Right ventricle myocardium superior (tissue), 1 donor: ENCODE measurements at regions not wholly inside any gene's neighbourhood (a gene's known extent, or its start where the extent isn't known, plus 50 kb on each side); places are given as distances from the start of the nearest gene placed in this dataset.

ENCODE experiments used
- ATAC-seq: fragments of 200-7000 bp; cut with Tn5 transposase; one replicate; pipeline ENCODE4 v1.9.1; 2020; ENCODE audit warnings: mild to moderate bottlenecking; ENCODE audit not compliant: poor library complexity
- DNase-seq: peaks from one replicate; pipeline ENCODE4 v3.0.0-alpha.2; 2020
- intact Hi-C: fragments of 100-400 bp; cut with DNase I; formaldehyde crosslinking; loops from one replicate; pipeline ENCODE4 v1.11.2; 2022
- donor health status: DM: no; HTN: yes; CAD: no; lungs with severe emphysema.

DNA sequence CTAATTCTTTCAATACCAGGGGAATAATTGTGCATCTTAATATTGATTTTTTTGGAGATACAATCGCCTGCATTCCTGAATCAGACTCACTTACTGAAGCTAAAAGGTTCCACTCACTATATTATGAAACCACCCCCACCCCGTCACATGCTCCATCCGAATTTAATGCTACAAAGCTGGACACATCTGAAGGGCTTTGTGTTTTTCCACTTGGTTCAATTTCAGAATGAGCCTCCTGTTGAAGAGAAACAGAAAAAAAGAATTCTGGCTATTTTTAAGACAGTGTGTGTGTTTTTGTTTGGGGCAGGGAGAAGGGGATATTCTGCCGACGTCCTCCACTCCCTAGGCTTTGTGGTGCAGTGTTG, 165.5 kb upstream of the TBX20 start:
- intact Hi-C loops: no loop called here
- ATAC-seq (no peak), DNase-seq (no peak)

- intact Hi-C loops: no loop called here
- ATAC-seq: no peak
- peak; percentile 51 for DNase-seq
Measured at GRCh38 chr7:35418716-35419390, 165.0 kb upstream of the TBX20 start.

DNA sequence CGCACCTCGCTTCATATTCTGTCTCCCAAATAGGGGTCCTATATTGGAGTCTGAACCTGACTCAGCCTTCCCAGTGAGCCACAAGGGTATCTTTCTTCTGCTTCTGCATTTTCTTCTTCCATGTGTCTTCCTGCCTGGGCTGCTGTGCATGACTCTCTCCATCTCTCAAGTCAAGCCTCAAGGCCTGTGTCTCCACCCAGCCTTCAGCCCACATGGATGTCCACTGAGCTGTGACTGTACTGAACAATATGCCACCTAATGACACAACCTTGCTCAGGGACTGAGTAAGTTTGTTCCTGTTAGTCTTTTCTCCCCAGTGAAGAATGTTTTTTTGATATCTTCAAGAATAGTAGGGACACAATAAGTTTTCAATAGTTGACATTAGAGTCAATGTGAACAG, 162.7 kb upstream of the TBX20 start:
- no peak for ATAC-seq
- intact Hi-C loops: no loop called here

DNA sequence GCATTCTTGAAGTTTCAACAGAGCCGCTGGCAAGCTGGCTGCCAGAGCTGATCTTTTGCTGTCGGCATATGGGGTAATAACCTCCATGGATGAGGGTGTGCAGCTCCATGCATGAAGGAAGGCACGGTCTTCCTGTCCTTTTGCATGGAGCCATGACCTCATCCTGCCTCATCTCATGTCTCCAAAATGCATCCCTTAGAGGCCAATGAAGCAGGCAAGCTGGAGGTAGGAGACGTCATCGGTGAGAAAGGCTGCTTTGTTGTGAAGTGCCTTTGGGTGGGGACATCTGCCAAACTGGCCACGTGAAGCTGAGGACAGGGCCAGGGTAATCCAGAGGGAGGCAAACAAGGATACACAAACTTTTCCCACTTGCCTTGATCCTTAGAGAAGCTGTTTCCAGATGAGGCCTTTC, 161.5 kb upstream of the TBX20 start:
- intact Hi-C loops: no loop called here
- DNase-seq: peak; percentile 88
- ATAC-seq: peak; percentile 84

More for the DNA sequence above, 162.7 kb upstream of the TBX20 start:
- DNase-seq: no peak

DNA sequence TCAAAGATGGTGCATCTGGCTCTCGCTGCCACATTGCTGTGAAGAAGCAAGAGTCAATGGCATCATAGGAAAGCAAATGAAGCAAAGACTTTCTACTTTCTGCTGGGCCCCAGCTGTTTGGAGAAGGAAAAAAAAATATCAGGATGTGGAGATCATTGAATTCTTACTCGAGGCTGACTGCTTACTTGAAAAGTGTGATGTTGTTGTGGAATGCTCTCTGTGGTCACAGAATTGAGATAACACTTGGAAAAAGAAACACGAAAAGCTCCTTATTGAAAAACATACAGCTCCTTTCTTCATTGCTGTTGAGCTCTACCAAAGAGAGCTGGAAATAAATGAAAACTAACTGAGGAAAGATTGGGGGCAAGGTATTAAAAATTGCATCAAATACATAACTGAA, 157.4 kb upstream of the TBX20 start:
- intact Hi-C loops: no loop called here
- no peak for DNase-seq

GRCh38 chr7:35405461-35405860, 151.6 kb upstream of the TBX20 start:
- DNase-seq (no peak), ATAC-seq (no peak)
- intact Hi-C loops: no loop called here

More for the DNA sequence above, 157.4 kb upstream of the TBX20 start:
- no peak for ATAC-seq

GRCh38 chr7:35401217-35401879, 147.4 kb upstream of the TBX20 start:
- peak; percentile 60 for ATAC-seq
- no peak for DNase-seq
- intact Hi-C loops: no loop called here

- DNase-seq (no peak), ATAC-seq (peak; percentile 68)
- intact Hi-C loops: no loop called here
Measured at GRCh38 chr7:35399840-35400239, 145.9 kb upstream of the TBX20 start.

GRCh38 chr7:35399216-35399615, 145.3 kb upstream of the TBX20 start:
- no peak for DNase-seq
- intact Hi-C loops: no loop called here
- peak; percentile 72 for ATAC-seq

- no peak for DNase-seq
- intact Hi-C loops: no loop called here
- no peak for ATAC-seq
Measured at GRCh38 chr7:35398518-35398917, 144.6 kb upstream of the TBX20 start.

DNA sequence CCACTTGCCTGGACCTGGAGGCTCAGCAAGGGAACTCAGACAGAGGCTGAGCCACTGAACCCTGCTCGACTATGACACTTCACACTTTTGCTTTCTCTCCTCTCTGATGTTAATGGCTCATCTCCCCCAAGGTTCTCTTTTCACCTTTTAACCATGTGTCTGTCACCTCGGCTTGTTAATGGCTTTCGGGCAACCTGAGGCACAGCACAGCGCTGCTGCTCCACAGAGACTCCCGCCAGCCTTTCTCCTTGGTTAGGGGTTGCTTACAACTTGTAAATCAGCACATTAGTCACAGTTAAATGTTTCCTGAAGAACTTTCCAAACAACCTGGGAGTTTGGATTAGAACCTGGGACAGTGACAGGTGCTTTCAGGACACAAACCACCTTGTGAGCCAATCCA, 136.2 kb upstream of the TBX20 start:
- intact Hi-C loops: no loop called here
- DNase-seq (no peak), ATAC-seq (no peak)

- intact Hi-C loops: no loop called here
- DNase-seq (no peak), ATAC-seq (no peak)
Measured at GRCh38 chr7:35389636-35390035, 135.7 kb upstream of the TBX20 start.

- intact Hi-C loops: no loop called here
- DNase-seq (peak; percentile 49), ATAC-seq (peak; percentile 53)
Measured at GRCh38 chr7:35386816-35387706, 133.2 kb upstream of the TBX20 start.

- intact Hi-C loops: no loop called here
- DNase-seq: no peak
- ATAC-seq: no peak
Measured at GRCh38 chr7:35386082-35386815, 132.3 kb upstream of the TBX20 start.

- peak; percentile 81 for ATAC-seq
- intact Hi-C loops: no loop called here
- DNase-seq: peak; percentile 84
Measured at GRCh38 chr7:35384761-35385700, 131.1 kb upstream of the TBX20 start.

DNA sequence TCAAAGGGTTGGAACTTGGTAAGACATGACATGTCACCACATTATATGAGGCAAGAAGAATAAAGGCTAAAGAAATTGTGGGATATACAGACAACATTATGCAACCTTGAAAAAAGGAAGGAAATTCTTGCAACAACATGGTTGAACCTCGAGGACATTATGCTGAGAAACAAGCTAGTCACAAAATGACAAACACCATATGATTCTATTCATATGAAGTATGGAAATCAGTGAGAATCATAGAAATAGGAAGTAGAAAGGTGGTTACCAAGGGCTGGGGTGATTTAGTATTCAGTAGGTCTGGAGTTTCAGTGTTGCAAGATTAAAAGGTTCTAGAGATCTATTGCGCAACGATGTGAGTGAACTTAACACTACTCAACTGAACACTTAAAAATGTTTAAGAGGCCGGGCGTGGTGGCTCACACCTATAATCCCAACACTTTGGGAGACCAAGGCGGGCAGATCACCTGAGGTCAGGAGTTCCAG, 126.9 kb upstream of the TBX20 start:
- DNase-seq (no peak), ATAC-seq (no peak)
- intact Hi-C loops: no loop called here

DNA sequence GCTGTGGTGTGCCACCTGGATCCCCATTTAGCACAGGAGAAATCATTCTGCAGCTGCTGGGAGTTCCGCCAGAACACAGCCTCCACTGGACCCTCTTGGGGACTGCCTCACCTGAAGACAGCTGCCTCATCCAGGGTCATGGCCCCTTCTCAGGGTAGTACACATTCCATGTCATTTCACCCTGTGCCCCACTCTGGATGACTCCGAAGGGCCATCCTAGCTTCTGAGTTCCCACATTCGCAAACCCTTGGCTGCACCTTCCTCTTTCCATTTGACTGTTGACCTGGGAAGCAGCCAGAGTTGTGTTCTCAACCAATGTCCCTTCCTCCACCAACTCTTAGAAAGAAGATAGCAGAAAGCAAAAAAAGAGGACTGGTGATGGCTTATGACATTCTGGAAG, 125.6 kb upstream of the TBX20 start:
- intact Hi-C loops: loop anchor here (5.0 kb wide), 1 partner anchor 122 kb away; no protein-coding TSS in a partner anchor
- peak; percentile 11 for ATAC-seq
- no peak for DNase-seq

GRCh38 chr7:35375516-35375915, 121.6 kb upstream of the TBX20 start:
- ATAC-seq: no peak
- no peak for DNase-seq
- intact Hi-C loops: loop anchor here (5.0 kb wide), 1 partner anchor 118 kb away; no protein-coding TSS in a partner anchor
